ENCODE measurements at regions not wholly inside any gene's neighbourhood (a gene's known extent, or its start where the extent isn't known, plus 50 kb on each side); places are given as distances from the start of the nearest gene placed in this dataset.

DNA sequence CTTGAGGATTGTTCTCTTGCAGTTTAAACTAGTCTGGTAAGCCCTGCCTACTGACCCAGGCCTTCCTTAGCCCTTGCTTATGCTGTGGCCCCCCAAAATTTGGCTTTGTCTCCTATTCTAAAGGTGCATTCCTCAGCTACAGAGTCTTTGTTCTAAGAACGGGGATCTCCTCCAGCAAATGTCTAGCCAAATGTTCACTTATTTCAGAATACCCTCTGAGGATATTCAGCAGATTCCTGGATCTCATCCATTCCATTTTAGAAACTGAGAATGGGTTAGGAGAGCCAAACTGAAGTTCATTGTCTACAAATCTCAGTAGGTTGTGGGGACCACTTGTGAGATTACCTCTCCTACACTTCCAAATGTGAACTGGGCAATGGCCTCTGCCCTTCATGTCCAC, 164.2 kb upstream of the ARG1 start:
- no peaks in the 10 kb centered on the region for H3K27me3 ChIP-seq (ENCODE audit: control insufficient read depth, low read length)

DNA sequence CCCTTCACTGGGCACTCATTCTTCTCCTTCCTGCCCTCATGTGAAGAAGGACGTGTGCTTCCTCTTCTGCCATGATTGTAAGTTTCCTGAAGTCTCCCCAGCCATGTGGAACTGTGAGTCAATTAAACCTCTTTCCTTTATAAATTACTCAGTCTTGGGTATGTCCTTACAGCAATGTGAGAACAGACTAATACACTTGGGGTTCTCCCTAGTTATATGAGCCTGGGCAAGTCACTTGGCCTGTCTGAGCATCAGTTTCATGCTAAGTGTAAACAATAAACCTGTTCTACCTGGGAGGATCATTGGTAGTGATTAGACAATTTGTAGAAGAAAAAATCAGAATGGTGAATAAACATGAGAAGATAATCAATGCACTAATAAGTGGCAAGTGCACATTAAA, 162.2 kb upstream of the ARG1 start:
- H3K4me2 ChIP-seq (ENCODE audit: low read length): no peak overlapping the region
- no peaks in the 10 kb centered on the region for H3K9me3 ChIP-seq (ENCODE audit: control insufficient read depth, insufficient read depth, low read length)
- no peaks in the 10 kb centered on the region for H3K9me2 ChIP-seq (replicated peaks; ENCODE audit: control insufficient read depth, low read length)
- TF ChIP-seq EZH2phosphoT487 (IDR thresholded peaks at IDR 0.05; ENCODE audit: borderline replicate concordance, low read length): no peak
- TF ChIP-seq, protein P1, sequence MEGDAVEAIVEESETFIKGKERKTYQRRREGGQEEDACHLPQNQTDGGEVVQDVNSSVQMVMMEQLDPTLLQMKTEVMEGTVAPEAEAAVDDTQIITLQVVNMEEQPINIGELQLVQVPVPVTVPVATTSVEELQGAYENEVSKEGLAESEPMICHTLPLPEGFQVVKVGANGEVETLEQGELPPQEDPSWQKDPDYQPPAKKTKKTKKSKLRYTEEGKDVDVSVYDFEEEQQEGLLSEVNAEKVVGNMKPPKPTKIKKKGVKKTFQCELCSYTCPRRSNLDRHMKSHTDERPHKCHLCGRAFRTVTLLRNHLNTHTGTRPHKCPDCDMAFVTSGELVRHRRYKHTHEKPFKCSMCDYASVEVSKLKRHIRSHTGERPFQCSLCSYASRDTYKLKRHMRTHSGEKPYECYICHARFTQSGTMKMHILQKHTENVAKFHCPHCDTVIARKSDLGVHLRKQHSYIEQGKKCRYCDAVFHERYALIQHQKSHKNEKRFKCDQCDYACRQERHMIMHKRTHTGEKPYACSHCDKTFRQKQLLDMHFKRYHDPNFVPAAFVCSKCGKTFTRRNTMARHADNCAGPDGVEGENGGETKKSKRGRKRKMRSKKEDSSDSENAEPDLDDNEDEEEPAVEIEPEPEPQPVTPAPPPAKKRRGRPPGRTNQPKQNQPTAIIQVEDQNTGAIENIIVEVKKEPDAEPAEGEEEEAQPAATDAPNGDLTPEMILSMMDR (IDR thresholded peaks at IDR 0.05; ENCODE audit: low read depth, low read length, poor library complexity, severe bottlenecking): no peak
- H3K27me3 ChIP-seq (ENCODE audit: control insufficient read depth, low read length): no peaks in the 10 kb centered on the region
- no peaks in the 10 kb centered on the region for H4K20me1 ChIP-seq (ENCODE audit: control insufficient read depth, insufficient read depth, low read depth, low read length)
- H3F3A ChIP-seq (ENCODE audit: control insufficient read depth, insufficient read depth): no peaks in the 10 kb centered on the region
- H3K36me3 ChIP-seq (ENCODE audit: control insufficient read depth, low read length): no peaks in the 10 kb centered on the region
- no peak overlapping the region for H3K27ac ChIP-seq (ENCODE audit: low read depth, low read length)
- no peak overlapping the region for H3K4me3 ChIP-seq (ENCODE audit: low read length)
- H3K79me2 ChIP-seq (ENCODE audit: control insufficient read depth, low read length): no peaks in the 10 kb centered on the region
- no peaks in the 10 kb centered on the region for H3K4me1 ChIP-seq (ENCODE audit: control insufficient read depth, low read length)

More for the DNA sequence above, 164.2 kb upstream of the ARG1 start:
- H3K27ac ChIP-seq (ENCODE audit: low read depth, low read length): no peak overlapping the region
- H3K36me3 ChIP-seq (ENCODE audit: control insufficient read depth, low read length): no peaks in the 10 kb centered on the region
- no peaks in the 10 kb centered on the region for H3F3A ChIP-seq (ENCODE audit: control insufficient read depth, insufficient read depth)
- H4K20me1 ChIP-seq (ENCODE audit: control insufficient read depth, insufficient read depth, low read depth, low read length): no peaks in the 10 kb centered on the region
- TF ChIP-seq, protein P1 (IDR thresholded peaks at IDR 0.05; ENCODE audit: low read depth, low read length, poor library complexity, severe bottlenecking): no peak
- TF ChIP-seq EZH2phosphoT487 (IDR thresholded peaks at IDR 0.05; ENCODE audit: borderline replicate concordance, low read length): no peak
- no peaks in the 10 kb centered on the region for H3K9me3 ChIP-seq (ENCODE audit: control insufficient read depth, insufficient read depth, low read length)
- no peak overlapping the region for H3K4me3 ChIP-seq (ENCODE audit: low read length)
- no peaks in the 10 kb centered on the region for H3K79me2 ChIP-seq (ENCODE audit: control insufficient read depth, low read length)
- no peaks in the 10 kb centered on the region for H3K4me1 ChIP-seq (ENCODE audit: control insufficient read depth, low read length)
- no peaks in the 10 kb centered on the region for H3K9me2 ChIP-seq (replicated peaks; ENCODE audit: control insufficient read depth, low read length)
- no peak overlapping the region for H3K4me2 ChIP-seq (ENCODE audit: low read length)

DNA sequence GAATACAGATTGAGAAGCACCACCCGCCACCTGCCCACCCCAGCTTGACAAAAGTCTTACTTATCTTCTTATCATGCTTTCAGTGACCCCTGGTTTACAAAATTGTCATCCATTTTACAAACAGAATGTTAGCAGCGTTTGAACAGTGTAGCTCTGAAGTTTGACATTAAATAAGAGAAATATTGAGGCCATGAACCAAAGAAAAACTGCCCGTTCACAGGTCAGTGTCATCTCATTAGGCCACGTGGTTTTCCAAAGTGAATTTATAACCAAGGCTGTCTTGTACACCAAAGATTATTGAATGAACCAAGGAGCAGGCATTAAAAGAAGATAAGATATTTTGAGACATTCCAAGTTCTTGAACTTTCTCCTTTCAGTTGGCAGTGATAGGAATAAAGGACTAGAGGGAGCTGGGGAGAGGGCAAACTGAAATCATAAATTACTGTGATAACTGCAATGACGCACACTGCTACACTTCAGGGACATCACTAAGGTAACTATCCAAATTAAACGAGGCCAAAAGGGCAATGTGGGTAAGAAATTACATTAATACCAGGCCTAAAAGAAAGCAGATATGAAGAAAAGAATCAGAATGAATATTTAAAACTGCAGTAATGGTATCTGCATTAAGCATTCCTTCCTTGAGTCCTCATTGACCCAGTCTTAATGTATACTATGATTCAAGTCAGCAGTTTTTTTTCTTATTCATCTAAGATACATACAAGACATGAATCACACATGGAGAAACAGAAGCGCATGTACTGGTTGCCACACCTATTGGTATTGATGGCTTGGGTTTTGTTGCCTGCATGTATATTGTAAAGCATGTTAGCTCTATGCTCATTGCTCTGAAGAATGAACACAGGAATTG, 159.8 kb upstream of the ARG1 start:
- Histone ChIP-seq H3K79me2 (ENCODE audit: control insufficient read depth, low read length) (no peaks in the 10 kb centered on the region), H3K9me2 (replicated peaks; ENCODE audit: control insufficient read depth, low read length) (no peaks in the 10 kb centered on the region), H3K27me3 (ENCODE audit: control insufficient read depth, low read length) (no peaks in the 10 kb centered on the region), H3K36me3 (ENCODE audit: control insufficient read depth, low read length) (no peaks in the 10 kb centered on the region), H4K20me1 (ENCODE audit: control insufficient read depth, insufficient read depth, low read depth, low read length) (no peaks in the 10 kb centered on the region), H3K4me3 (ENCODE audit: low read length) (no peak overlapping the region), H3K9me3 (ENCODE audit: control insufficient read depth, insufficient read depth, low read length) (no peaks in the 10 kb centered on the region), H3K4me2 (ENCODE audit: low read length) (no peak overlapping the region), H3K27ac (ENCODE audit: low read depth, low read length) (no peak overlapping the region), H3K4me1 (ENCODE audit: control insufficient read depth, low read length) (no peaks in the 10 kb centered on the region), H3F3A (ENCODE audit: control insufficient read depth, insufficient read depth) (no peaks in the 10 kb centered on the region)
- TF ChIP-seq, protein P1 (IDR thresholded peaks at IDR 0.05; ENCODE audit: low read depth, low read length, poor library complexity, severe bottlenecking): no peak
- no peak for TF ChIP-seq EZH2phosphoT487 (IDR thresholded peaks at IDR 0.05; ENCODE audit: borderline replicate concordance, low read length)

Measured in DOHH2 (cell line).